Bronchial epithelial cell (primary cell): ENCODE measurements at regions not wholly inside any gene's neighbourhood (a gene's known extent, or its start where the extent isn't known, plus 50 kb on each side); places are given as distances from the start of the nearest gene placed in this dataset.

Source experiments
- DNase-seq: peaks from one replicate; pipeline ENCODE4 v3.0.0-alpha.2; 2010; ENCODE audit warnings: low read depth
- FAIRE-seq: peaks from 2 replicates; lab custom pipeline; 2011; peaks lifted over from hg19 to GRCh38; lab: Jason Lieb, UNC
- H3K27me3 ChIP-seq: 2 replicates; pipeline ENCODE4 v1.5.1; 2011; ENCODE audit warnings: low read length; ENCODE audit not compliant: control insufficient read depth, insufficient read depth
- H3K36me3 ChIP-seq: 2 replicates; pipeline ENCODE4 v1.5.1; 2011; ENCODE audit warnings: low read length; ENCODE audit not compliant: control insufficient read depth, insufficient read depth
- H3K4me3 ChIP-seq: 2 replicates; pipeline ENCODE4 v1.5.1; 2011; ENCODE audit warnings: mild to moderate bottlenecking, low read depth, low read length, control low read depth
- TF ChIP-seq, protein P1 (sequence below): IDR thresholded peaks from 2 replicates; pipeline ENCODE4 v1.5.1; 2011; ENCODE audit warnings: mild to moderate bottlenecking, moderate library complexity, low read length, control low read depth, inconsistent platforms; ENCODE audit not compliant: insufficient read depth, severe bottlenecking

DNA sequence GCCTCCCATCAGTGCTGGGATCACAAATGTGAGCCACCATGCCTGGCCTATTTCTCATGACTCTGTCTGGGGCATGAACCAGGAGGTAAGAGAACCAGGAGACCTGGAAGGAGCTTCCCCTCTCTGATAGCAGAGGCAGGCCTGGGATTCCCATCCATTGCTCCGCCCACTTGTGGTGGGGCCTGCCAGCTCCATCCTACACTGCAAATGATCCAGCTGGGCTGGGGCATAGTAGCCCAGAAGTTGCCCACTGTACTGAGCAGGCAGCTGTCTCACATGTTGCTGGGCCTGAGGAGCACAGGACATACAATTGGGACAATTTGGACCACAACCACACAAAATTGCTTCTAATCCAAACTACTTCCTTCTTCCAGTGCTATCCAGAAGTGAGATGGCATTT lies 91.0 kb downstream of the MARCHF4 start:
- no peak for DNase-seq
- no peaks in the 10 kb centered on the region for H3K36me3 ChIP-seq
- no peak overlapping the region for H3K4me3 ChIP-seq
- TF ChIP-seq, protein P1, sequence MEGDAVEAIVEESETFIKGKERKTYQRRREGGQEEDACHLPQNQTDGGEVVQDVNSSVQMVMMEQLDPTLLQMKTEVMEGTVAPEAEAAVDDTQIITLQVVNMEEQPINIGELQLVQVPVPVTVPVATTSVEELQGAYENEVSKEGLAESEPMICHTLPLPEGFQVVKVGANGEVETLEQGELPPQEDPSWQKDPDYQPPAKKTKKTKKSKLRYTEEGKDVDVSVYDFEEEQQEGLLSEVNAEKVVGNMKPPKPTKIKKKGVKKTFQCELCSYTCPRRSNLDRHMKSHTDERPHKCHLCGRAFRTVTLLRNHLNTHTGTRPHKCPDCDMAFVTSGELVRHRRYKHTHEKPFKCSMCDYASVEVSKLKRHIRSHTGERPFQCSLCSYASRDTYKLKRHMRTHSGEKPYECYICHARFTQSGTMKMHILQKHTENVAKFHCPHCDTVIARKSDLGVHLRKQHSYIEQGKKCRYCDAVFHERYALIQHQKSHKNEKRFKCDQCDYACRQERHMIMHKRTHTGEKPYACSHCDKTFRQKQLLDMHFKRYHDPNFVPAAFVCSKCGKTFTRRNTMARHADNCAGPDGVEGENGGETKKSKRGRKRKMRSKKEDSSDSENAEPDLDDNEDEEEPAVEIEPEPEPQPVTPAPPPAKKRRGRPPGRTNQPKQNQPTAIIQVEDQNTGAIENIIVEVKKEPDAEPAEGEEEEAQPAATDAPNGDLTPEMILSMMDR, result no peak
- FAIRE-seq, result peak; percentile 58
- H3K27me3 ChIP-seq, result no peaks in the 10 kb centered on the region

DNA sequence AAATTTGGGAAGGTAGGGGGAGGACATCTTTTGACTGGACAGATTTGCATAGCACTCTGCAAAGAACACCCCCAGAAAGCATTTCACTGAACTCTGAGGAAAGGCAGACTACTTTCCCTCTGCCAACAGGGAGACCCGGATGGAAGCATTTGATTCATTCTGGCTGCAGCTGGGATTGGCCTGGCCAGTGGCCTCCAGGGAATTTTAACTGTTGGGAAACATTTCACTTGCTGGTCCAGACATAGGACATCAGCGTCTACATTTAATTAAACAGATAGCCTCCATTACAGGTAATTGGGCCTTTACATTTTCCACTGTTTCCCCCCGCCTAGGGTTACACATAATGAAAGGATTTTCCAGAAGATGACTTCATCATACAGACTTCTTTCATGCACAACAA lies 92.8 kb downstream of the MARCHF4 start:
- TF ChIP-seq, protein P1, result no peak
- Histone ChIP-seq H3K36me3 (no peaks in the 10 kb centered on the region), H3K4me3 (no peak overlapping the region), H3K27me3 (no peaks in the 10 kb centered on the region)
- DNase-seq (no peak), FAIRE-seq (no peak)

DNA sequence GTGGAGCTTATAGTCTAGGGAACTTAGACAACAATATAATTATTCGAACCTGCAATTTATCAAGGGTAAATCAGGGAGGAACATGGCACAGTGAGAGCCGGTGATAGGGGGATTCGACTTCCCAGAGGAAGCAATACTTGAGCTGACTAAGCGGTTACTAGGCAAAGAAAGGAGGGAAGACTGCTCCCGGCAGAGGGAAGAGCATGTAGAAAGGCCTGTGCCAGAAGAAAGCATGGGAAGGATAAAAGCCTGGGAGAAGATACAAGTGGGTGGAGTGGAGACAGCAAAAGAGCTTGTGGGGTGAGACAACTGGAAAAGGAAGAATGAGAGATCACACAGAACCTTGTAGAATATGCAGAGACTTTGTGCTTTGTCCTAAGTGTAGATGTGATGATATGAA lies 93.3 kb downstream of the MARCHF4 start:
- no peaks in the 10 kb centered on the region for H3K36me3 ChIP-seq
- H3K4me3 ChIP-seq, result no peak overlapping the region
- DNase-seq (no peak), FAIRE-seq (no peak)
- TF ChIP-seq, protein P1, result no peak
- H3K27me3 ChIP-seq, result no peaks in the 10 kb centered on the region

DNA sequence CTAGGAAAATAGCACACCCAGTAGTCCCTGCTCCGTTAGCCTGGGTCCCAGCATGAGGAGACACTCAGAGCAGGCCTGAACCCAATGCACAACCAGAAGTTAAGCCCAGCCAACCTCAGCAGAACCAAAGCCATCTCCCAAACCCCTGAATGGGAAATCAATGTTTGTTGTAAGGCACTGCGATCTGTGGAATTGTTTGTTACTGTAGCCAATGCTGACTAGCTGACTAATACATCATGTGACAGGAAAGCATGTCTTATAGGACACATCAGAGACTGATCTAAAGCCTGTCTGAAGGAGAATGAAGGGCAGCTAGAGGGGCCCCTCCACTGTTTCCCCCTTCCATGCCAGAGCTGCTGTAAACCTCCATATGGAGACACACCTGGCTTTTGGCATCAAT lies 96.4 kb downstream of the MARCHF4 start:
- Histone ChIP-seq H3K27me3 (no peaks in the 10 kb centered on the region), H3K4me3 (no peak overlapping the region), H3K36me3 (no peaks in the 10 kb centered on the region)
- no peak for FAIRE-seq
- TF ChIP-seq, protein P1, result no peak
- DNase-seq, result no peak

DNA sequence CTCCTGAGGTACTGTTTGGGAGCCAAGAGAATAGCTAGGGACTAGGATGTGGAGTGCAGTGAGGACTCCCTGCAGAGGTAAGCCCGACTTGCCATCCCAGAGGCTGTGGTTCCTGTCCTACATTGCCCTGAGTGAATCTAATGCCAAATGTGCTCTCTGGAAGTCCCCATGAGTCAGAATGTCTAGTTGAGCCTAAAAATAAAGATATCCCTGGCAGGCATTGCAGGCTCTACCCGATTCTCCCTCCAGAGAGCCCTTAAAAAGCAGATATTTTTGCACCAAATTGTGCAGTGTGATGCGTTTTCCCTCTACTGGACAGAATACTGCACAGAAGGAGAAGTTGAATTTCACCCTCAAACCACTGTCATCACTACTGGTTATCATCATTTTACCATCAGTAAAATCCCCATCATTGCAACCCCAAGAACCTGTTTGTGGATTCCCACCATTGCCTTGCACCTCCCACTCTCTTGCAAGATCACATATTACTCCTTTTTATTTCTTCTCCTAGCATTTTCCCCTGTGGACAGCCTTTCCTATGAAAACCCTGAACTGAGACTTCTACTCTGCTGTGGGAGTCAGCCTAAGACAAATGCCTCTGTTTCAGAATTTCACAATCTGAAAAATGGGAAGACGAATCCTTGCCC lies 98.0 kb downstream of the MARCHF4 start:
- no peak overlapping the region for H3K4me3 ChIP-seq
- no peaks in the 10 kb centered on the region for H3K36me3 ChIP-seq
- TF ChIP-seq, protein P1, result no peak
- no peaks in the 10 kb centered on the region for H3K27me3 ChIP-seq
- DNase-seq (peak; percentile 7), FAIRE-seq (no peak)

DNA sequence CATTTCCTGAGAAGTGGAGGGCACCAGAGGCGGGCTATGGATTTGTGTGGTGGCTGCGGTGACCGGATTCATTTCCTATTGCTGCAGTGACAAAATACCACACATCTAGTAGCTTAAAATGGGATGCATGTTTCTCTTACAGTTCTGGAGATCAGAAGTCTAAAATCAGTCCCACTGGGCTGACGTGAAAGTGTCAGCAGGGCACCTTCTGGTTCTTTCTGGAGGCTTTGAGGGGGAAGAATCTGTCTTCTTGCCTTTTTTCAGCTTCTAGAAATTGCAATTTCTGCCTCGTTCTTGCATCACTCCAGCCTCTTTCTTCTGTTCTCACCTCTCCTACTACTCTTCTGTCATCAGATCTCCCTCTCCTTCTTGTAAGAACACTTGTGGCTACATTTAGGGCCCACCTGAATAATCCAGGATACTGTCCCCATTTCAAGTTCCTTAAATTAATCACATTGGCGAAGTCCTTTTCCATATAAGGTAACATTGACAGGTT lies 111.2 kb downstream of the MARCHF4 start:
- no peak for FAIRE-seq
- H3K36me3 ChIP-seq, result no peaks in the 10 kb centered on the region
- no peak for DNase-seq
- TF ChIP-seq, protein P1, result no peak
- H3K27me3 ChIP-seq, result no peaks in the 10 kb centered on the region
- no peak overlapping the region for H3K4me3 ChIP-seq
